CD4-positive, alpha-beta memory T cell (primary cell): ENCODE measurements at regions not wholly inside any gene's neighbourhood (a gene's known extent, or its start where the extent isn't known, plus 50 kb on each side); places are given as distances from the start of the nearest gene placed in this dataset.
"Not testable (repeated sequence)": the region's sequence is repeated elsewhere in the genome, so short reads cannot be mapped to it uniquely, and the experiment has no call there.

ENCODE experiments used
- CTCF ChIA-PET: fragments of 350-600 bp; sonication (Branson Sonifier 250); formaldehyde crosslinking; loops from one replicate; lab custom pipeline; 2021; ENCODE audit warnings: inconsistent platforms; ENCODE audit not compliant: partially characterized antibody; lab: Charles Lee
- POLR2A ChIA-PET: fragments of 350-600 bp; sonication (Branson Sonifier 250); formaldehyde crosslinking; loops from one replicate; lab custom pipeline; 2021; ENCODE audit not compliant: partially characterized antibody; lab: Charles Lee
- DNase-seq, 5 donors: peaks; one replicate each; pipeline versions ENCODE4 v3.0.0 to v3.0.0-alpha.2; 2020 to 2022; ENCODE audit warnings: mixed read lengths in 1 of 5
- H3K27ac ChIP-seq: one replicate; pipeline ENCODE4 v1.7.0; 2013; ENCODE audit warnings: low read depth, low read length
- H3K27me3 ChIP-seq: 2 replicates; pipeline ENCODE4 v1.7.0; 2013; ENCODE audit warnings: mild to moderate bottlenecking, low read length, moderate library complexity; ENCODE audit not compliant: insufficient read depth
- H3K36me3 ChIP-seq: 2 replicates; pipeline ENCODE4 v1.7.0; 2013; ENCODE audit warnings: mild to moderate bottlenecking, low read length, moderate library complexity; ENCODE audit not compliant: insufficient read depth
- H3K4me1 ChIP-seq: 2 replicates; pipeline ENCODE4 v1.7.0; 2013; ENCODE audit warnings: mild to moderate bottlenecking, low read length, moderate library complexity; ENCODE audit not compliant: insufficient read depth
- H3K4me3 ChIP-seq, 2 donors: one replicate each; pipeline ENCODE4 v1.7.0; 2013; ENCODE audit warnings: low read length in 2 of 2, mild to moderate bottlenecking in 1 of 2
- H3K9me3 ChIP-seq, 2 donors: one replicate each; pipeline ENCODE4 v1.7.0; 2013; ENCODE audit warnings: low read length in 2 of 2, control low read depth in 1 of 2; ENCODE audit not compliant: control insufficient read depth in 1 of 2
- H3K27ac Mint-ChIP-seq, 7 donors: one replicate each; pipeline ENCODE4 v1.8.0; 2020 to 2021; ENCODE audit warnings: mixed read lengths in 7 of 7, mild to moderate bottlenecking in 6 of 7, inconsistent platforms in 3 of 7, moderate library complexity in 3 of 7
- H3K27me3 Mint-ChIP-seq, 2 donors: one replicate each; pipeline ENCODE4 v1.8.0; 2020 to 2021; ENCODE audit warnings: mixed read lengths in 2 of 2
- H3K36me3 Mint-ChIP-seq, 2 donors: one replicate each; pipeline ENCODE4 v1.8.0; 2020 to 2021; ENCODE audit warnings: mixed read lengths in 2 of 2, inconsistent platforms in 1 of 2, mild to moderate bottlenecking in 1 of 2
- H3K4me1 Mint-ChIP-seq, 4 donors: one replicate each; pipeline ENCODE4 v1.8.0; 2020 to 2021; ENCODE audit warnings: mixed read lengths in 4 of 4, mild to moderate bottlenecking in 1 of 4
- H3K4me3 Mint-ChIP-seq, 8 donors: one replicate each; pipeline ENCODE4 v1.8.0; 2020 to 2021; ENCODE audit warnings: mixed read lengths in 8 of 8, mild to moderate bottlenecking in 7 of 8, moderate library complexity in 6 of 8, inconsistent platforms in 3 of 8
- H3K9me3 Mint-ChIP-seq, 8 donors: one replicate each; pipeline ENCODE4 v1.8.0; 2020 to 2021; ENCODE audit warnings: mixed read lengths in 8 of 8, mild to moderate bottlenecking in 5 of 8, inconsistent platforms in 3 of 8, moderate library complexity in 1 of 8
- intact Hi-C: fragments of 100-400 bp; cut with micrococcal nuclease; formaldehyde crosslinking; loops from one replicate; pipeline ENCODE4 v1.15.1; 2023

DNA sequence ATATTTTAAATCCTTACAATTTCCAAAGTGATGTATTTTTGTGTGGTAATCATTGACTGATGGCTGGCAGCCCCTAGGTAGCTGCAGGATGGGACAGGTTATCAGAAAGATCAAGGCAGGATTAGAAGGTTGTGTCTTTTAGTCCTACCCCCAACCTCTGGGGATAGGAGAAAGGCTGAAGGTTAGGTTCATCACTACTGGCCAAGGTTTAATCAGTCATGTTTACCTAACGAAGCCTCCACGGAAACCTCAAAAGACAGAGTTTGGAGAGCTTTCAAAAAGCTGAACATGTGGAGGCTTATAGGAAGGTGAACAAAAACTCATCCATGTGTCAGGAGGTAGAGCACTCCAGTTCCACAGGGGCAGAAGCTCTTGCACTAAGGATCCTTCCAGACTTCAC is 77.5 kb upstream of the CD163 start:
- no peaks in the 10 kb centered on the region for H3K36me3 ChIP-seq
- Mint-ChIP-seq H3K27me3 (peaks cover 16 to 19% of the 10 kb centered on the region in 2 donors), H3K36me3 (no peaks in the 10 kb centered on the region), H3K27ac (no peak overlapping the region), H3K4me1 (no peaks in the 10 kb centered on the region), H3K9me3 (peaks cover 0 to 13% (median 13%) of the 10 kb centered on the region in 8 donors), H3K4me3 (no peak overlapping the region)
- H3K9me3 ChIP-seq = peaks cover 0 to 3% of the 10 kb centered on the region in 2 donors
- no peaks in the 10 kb centered on the region for H3K27me3 ChIP-seq
- no peaks in the 10 kb centered on the region for H3K4me1 ChIP-seq
- intact Hi-C loops = no loop called here
- CTCF ChIA-PET = no interaction called here
- H3K4me3 ChIP-seq = no peak overlapping the region
- POLR2A ChIA-PET = no interaction called here
- H3K27ac ChIP-seq = no peak overlapping the region
- DNase-seq = no peak

DNA sequence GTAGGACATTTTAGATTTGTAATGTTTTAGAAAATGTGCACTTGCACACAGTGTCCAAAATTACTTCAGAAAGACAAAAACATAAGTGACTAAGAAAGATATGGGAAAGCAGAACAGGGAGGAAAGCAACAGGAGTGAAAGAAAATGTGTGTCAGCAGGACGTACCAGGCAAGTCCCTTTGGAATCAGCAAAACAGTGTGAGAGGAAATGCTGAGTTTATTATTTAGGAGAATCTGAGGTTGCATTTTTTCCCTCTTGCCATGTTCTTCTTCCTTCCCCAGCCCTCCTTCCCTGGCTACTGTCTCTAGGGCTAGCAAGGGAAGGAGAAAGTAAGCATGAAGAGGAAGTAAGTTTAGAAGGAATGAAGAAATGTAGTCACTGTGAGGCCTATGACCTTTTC is 67.7 kb upstream of the CD163 start:
- no peaks in the 10 kb centered on the region for H3K36me3 ChIP-seq
- ChIA-PET POLR2A (no interaction called here), CTCF (no interaction called here)
- Mint-ChIP-seq H3K36me3 (no peaks in the 10 kb centered on the region), H3K27ac (no peak overlapping the region), H3K4me1 (no peaks in the 10 kb centered on the region), H3K9me3 (peaks cover 0 to 12% (median 5%) of the 10 kb centered on the region in 8 donors), H3K4me3 (no peak overlapping the region), H3K27me3 (peaks cover 21 to 32% of the 10 kb centered on the region in 2 donors)
- no peaks in the 10 kb centered on the region for H3K4me1 ChIP-seq
- no peaks in the 10 kb centered on the region for H3K9me3 ChIP-seq
- no peak overlapping the region for H3K4me3 ChIP-seq
- DNase-seq = no peak
- no peaks in the 10 kb centered on the region for H3K27me3 ChIP-seq
- intact Hi-C loops = no loop called here
- no peak overlapping the region for H3K27ac ChIP-seq

DNA sequence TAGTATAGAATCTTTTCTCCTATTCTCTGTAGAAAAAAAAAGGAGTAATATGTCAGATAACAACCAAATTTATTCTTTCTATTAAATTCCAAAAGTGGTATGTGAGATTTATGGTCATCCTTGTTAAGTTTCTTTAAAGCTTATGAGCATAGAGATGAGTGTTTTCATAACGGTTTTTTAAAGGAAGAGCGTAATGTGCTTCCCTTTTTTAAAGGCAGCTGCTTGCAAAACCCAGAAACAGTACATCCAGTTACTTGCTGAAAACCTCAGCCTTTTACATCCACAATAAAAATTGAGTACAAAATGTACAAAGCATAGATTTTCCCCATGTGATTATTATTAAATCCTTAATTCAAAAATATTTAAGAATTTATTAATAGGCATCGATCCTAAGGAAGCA is 53.6 kb upstream of the CD163 start:
- H3K4me3 Mint-ChIP-seq = no peak overlapping the region
- no peak for DNase-seq
- Histone ChIP-seq H3K4me1 (no peaks in the 10 kb centered on the region), H3K4me3 (no peak overlapping the region), H3K36me3 (no peaks in the 10 kb centered on the region), H3K27me3 (no peaks in the 10 kb centered on the region), H3K9me3 (no peaks in the 10 kb centered on the region), H3K27ac (no peak overlapping the region)
- ChIA-PET CTCF (no interaction called here), POLR2A (no interaction called here)
- no peaks in the 10 kb centered on the region for H3K36me3 Mint-ChIP-seq
- intact Hi-C loops = no loop called here
- no peaks in the 10 kb centered on the region for H3K4me1 Mint-ChIP-seq
- peaks cover 14 to 36% of the 10 kb centered on the region in 2 donors for H3K27me3 Mint-ChIP-seq
- H3K9me3 Mint-ChIP-seq = peaks cover 0 to 4% (median under 1%) of the 10 kb centered on the region in 8 donors
- no peak overlapping the region for H3K27ac Mint-ChIP-seq

DNA sequence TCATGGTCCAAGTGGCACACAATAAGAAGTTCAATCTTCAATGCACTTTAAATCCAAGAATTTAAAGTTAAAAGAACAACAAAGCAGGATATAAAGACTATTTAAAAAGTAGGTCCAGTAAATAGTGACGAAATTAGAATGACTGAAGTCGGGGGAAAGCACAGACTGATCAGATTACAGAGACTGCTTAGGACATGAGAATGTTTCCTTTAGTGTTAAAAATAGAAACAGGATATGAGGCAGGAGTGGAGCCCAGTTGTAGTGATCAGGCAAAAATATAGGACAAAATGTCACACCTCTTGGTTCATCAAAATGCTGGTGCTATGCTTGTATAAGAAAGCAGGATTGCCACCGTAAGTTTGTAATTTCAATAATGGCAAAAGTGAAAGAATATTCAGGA is 52.2 kb upstream of the CD163 start:
- no peak for DNase-seq
- H3K27me3 ChIP-seq = no peaks in the 10 kb centered on the region
- Mint-ChIP-seq H3K9me3 (peaks cover 0 to 17% (median 13%) of the 10 kb centered on the region in 8 donors), H3K4me1 (no peaks in the 10 kb centered on the region), H3K27ac (no peak overlapping the region), H3K36me3 (peaks cover 0 to 1% of the 10 kb centered on the region in 2 donors), H3K4me3 (no peak overlapping the region), H3K27me3 (peaks cover 15 to 34% of the 10 kb centered on the region in 2 donors)
- H3K9me3 ChIP-seq = no peaks in the 10 kb centered on the region
- no peak overlapping the region for H3K27ac ChIP-seq
- no peaks in the 10 kb centered on the region for H3K36me3 ChIP-seq
- CTCF ChIA-PET = no interaction called here
- POLR2A ChIA-PET = no interaction called here
- no peaks in the 10 kb centered on the region for H3K4me1 ChIP-seq
- H3K4me3 ChIP-seq = no peak overlapping the region
- intact Hi-C loops = no loop called here

DNA sequence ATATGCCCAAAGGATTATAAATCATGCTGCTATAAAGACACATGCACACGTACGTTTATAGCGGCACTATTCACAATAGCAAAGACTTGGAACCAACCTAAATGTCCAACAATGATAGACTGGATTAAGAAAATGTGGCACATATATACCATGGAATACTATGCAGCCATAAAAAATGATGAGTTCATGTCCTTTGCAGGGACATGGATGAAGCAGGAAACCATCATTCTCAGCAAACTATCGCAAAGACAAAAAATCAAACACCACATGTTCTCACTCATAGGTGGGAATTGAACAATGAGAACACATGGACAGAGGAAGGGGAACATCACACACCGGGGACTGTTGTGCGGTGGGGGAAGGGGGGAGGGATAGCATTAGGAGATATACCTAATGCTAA is 51.3 kb upstream of the CD163 start:
- intact Hi-C loops, H3K4me1 Mint-ChIP-seq, H3K4me3 ChIP-seq, H3K27ac ChIP-seq, POLR2A ChIA-PET, H3K4me1 ChIP-seq, H3K36me3 Mint-ChIP-seq, H3K27me3 ChIP-seq, H3K27ac Mint-ChIP-seq, DNase-seq, H3K4me3 Mint-ChIP-seq, CTCF ChIA-PET, H3K9me3 ChIP-seq, H3K36me3 ChIP-seq: not testable (repeated sequence)
- Mint-ChIP-seq H3K9me3 (peaks cover 0 to 21% (median 17%) of the 10 kb centered on the region in 8 donors), H3K27me3 (peaks cover 14 to 28% of the 10 kb centered on the region in 2 donors)
